HG02610 (cell line): ENCODE measurements at regions not wholly inside any gene's neighbourhood (a gene's known extent, or its start where the extent isn't known, plus 50 kb on each side); places are given as distances from the start of the nearest gene placed in this dataset.

Source experiments
- ATAC-seq: cut with Tn5 transposase; IDR thresholded peaks from one replicate; pipeline ENCODE4 v1.9.1; 2021; ENCODE audit warnings: mild to moderate bottlenecking, moderate library complexity; ENCODE audit not compliant: unreplicated experiment

DNA sequence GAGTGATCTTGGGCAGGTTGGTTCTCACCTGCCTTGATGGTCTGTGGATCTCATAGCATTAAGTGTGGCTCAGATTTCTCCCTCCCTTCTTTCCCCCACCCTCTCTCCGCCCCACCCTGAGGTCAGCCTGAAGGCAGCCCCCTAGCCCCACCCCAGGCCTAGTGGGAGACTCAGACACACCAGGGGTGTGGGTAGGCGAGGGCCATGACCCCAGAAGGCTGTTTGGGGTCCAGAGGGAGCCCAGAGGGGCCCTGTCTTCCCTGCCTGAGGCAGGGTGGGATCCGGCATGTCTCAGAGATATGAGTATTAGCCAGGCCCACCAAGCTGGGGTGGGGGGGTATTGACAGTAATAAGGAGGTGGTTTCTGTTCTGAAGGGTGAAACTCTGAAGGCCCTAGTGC is 160.5 kb downstream of the GLI2 start:
- ATAC-seq: no peak

DNA sequence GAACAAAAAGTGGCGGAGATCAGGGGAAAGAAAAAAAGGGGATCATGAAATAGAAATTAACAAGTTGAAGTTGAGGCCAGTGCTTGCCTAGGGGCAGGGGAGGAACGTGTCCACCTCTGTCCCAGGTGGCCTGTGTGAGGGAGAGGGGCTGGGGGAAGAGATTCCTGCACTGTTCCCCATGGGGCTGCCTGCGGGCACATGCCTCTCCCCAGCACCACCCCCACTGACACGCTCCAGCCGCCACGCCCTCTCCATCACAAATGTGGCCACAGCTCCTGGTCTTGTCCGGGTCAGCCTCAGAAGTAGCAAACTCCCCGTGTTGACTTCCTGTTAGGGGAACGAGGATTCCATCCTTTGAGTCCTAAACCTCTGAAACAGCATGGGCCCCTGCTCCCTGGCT is 161.2 kb downstream of the GLI2 start:
- no peak for ATAC-seq

GRCh38 chr2:120897399-120897798 is 161.7 kb downstream of the GLI2 start:
- no peak for ATAC-seq

- ATAC-seq: no peak
Measured at GRCh38 chr2:120898496-120898895, 162.8 kb downstream of the GLI2 start.

- ATAC-seq: no peak
Measured at GRCh38 chr2:120898961-120899750, 163.5 kb downstream of the GLI2 start.

GRCh38 chr2:120899771-120900170 is 164.1 kb downstream of the GLI2 start:
- ATAC-seq: no peak

GRCh38 chr2:120901201-120901600 is 165.5 kb downstream of the GLI2 start:
- ATAC-seq: no peak

GRCh38 chr2:120902592-120902991 is 166.9 kb downstream of the GLI2 start:
- no peak for ATAC-seq

- no peak for ATAC-seq
Measured at GRCh38 chr2:120904379-120904778, 168.7 kb downstream of the GLI2 start.

DNA sequence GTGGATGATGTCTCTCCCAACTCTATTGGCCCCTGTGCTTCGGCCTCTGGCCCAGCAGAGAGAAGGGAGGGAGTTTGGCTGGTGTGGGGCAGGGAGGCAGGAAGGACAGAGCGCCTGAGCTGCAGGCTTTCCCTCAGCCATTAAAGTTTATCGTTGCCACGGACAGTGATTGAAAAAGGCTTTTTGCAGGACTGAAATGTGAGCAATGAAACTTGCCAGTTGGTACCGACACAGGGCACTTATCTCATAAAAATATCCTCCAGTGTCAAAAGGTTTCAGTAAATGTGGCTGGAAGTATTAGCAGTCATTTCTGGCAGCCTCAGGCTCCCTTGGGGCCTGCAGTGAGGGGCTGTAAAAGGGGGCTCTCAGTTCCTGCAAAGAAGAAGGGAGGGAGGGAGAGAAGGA is 169.2 kb downstream of the GLI2 start:
- no peak for ATAC-seq

DNA sequence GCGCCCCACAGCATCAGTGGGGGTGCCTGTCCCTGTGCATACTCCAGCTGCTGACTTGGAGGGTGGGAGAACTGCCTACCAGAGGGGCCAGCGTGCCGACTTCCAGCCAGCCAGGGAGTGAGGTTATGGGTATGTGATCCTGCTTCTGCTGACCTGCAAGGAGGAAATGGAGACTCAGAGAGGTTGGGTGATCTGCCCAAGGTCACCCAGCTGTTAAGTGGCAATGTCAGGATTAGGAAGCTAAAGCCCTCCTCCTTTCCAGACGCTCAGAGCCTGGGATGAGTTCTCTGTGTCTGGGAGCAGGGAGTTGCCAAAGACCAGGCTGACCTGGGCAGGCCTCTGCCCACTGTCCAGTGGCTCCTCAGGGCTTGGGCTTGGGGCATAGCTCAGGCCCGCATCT is 169.6 kb downstream of the GLI2 start:
- ATAC-seq: no peak

- no peak for ATAC-seq
Measured at GRCh38 chr2:120905824-120906571, 170.3 kb downstream of the GLI2 start.

GRCh38 chr2:120906914-120907313 is 171.2 kb downstream of the GLI2 start:
- ATAC-seq: no peak

- ATAC-seq: no peak
Measured at GRCh38 chr2:120907822-120908221, 172.2 kb downstream of the GLI2 start.

- no peak for ATAC-seq
Measured at GRCh38 chr2:120908314-120908975, 172.8 kb downstream of the GLI2 start.

DNA sequence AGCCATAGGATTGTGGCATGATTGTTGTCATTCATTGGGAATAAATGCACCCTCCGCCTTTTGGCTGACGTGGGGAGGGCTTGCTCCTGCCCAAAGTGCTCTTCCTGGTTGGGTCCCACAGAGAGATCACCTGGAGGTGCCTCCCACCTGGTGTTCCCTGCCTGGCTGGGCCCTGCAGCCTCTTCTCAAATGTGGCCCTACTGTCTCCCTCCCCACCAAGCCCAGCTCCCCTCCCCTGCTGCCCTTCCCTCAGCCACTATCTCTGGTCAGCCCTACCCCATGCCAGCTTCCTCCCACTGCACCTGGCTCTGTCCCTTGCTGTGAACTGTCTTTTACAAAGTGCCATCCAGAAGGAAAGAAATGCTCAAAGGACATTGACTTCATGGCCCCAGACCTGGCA is 173.4 kb downstream of the GLI2 start:
- ATAC-seq: no peak

DNA sequence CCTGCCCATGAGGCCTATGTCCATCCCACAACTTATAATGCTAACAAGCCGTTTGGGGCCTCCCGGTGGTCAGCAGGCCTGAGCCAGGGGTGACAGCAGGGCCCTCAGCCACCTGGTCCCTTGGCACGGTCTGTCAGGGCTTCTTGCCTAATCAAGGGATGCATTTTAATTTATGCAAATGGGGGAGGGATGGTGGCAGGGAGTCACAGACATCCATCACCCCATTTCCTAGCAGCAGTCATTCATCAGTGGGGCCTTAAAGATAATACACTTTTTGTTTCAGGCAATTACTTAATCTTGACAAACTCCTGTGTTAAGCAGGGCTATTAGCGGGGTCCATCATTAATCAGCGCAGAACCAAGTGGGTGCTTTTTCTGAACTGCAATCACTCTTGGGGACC is 174.5 kb downstream of the GLI2 start:
- no peak for ATAC-seq

- ATAC-seq: no peak
Measured at GRCh38 chr2:120910956-120911951, 175.6 kb downstream of the GLI2 start.

DNA sequence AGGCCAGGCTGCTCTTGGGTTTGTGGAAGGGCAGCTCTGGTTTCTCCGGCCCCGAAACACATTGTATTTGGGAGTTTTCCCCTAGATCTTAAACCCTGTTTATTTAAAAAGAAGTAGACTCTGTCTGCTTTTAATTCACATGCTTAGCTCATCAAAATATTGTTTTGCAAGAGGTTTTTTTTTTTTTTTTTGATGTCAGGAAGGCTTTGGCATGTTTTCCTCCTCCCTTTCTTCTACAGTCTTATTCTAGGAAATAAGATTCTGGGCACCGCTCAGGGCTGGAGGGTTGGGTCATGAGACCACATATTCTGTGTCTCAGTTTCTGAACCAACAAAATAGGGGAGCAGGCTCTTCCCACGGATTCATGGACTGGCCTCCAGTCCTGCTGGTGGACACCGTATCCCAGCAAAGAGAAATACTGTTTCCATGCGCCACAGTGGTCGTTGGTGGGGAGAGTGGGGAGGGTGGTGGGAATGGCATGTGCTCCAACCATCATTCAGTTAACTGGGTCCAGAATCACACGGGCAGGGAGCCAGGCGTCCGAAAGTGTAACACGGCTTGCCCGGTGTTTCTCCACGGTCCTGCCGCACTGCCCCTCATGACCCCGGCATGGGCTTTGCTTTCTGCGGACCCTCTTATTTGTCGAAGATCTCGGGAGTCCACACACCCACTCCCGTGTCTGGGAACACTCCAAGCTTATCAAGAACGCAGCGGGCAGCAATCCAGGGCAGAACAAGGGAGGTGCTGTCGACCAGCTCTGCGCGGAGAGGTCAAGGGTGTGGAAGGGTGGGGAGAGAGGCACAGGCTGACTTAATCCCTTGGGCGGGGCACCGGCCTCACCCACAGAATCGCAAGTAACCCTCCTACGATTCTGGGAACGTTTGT is 176.7 kb downstream of the GLI2 start:
- ATAC-seq: no peak
